ENCODE measurements at regions not wholly inside any gene's neighbourhood (a gene's known extent, or its start where the extent isn't known, plus 50 kb on each side); places are given as distances from the start of the nearest gene placed in this dataset.

GRCh38 chr18:34028324-34028723 lies 196.4 kb downstream of the NOL4 start:
- no peaks in the 10 kb centered on the region for H3K9me3 ChIP-seq
- no peak for DNase-seq
- no peak for ATAC-seq

GRCh38 chr18:34025191-34025801 lies 199.4 kb downstream of the NOL4 start:
- Histone ChIP-seq H3K27ac (no peak overlapping the region), H3K36me3 (replicated peaks in 1 of 2; ENCODE audit: insufficient read depth in 1 of 2, low read depth in 2 of 2) (no peaks in the 10 kb centered on the region), H3K27me3 (peaks cover 0 to 2% of the 10 kb centered on the region in 2 donors), H3K4me1 (no peaks in the 10 kb centered on the region), H3K9me3 (no peaks in the 10 kb centered on the region), H3K4me3 (no peak overlapping the region)
- 71 to 93% methylated on average over 1 of the region's 1 CpG for WGBS, 2 donors
- TF ChIP-seq POLR2A (IDR thresholded peaks at IDR 0.05) = no peak
- TF ChIP-seq CTCF (IDR thresholded peaks at IDR 0.05) = no peak
- ATAC-seq = no peak
- no peak for DNase-seq
- intact Hi-C loops (cut with DNase I) = no loop called here

More at GRCh38 chr18:34028324-34028723, 196.4 kb downstream of the NOL4 start:
- no peaks in the 10 kb centered on the region for H3K27me3 ChIP-seq
- H3K4me1 ChIP-seq = no peaks in the 10 kb centered on the region
- H3K4me3 ChIP-seq = no peak overlapping the region
- TF ChIP-seq CTCF (IDR thresholded peaks at IDR 0.05) = no peak
- no peak for TF ChIP-seq POLR2A (IDR thresholded peaks at IDR 0.05)
- 93 to 94% methylated on average over 2 of the region's 2 CpGs for WGBS, 2 donors
- no peak overlapping the region for H3K27ac ChIP-seq
- intact Hi-C loops (cut with DNase I) = no loop called here
- no peaks in the 10 kb centered on the region for H3K36me3 ChIP-seq (replicated peaks in 1 of 2; ENCODE audit: insufficient read depth in 1 of 2, low read depth in 2 of 2)

- Histone ChIP-seq H3K36me3 (replicated peaks in 1 of 2; ENCODE audit: insufficient read depth in 1 of 2, low read depth in 2 of 2) (no peaks in the 10 kb centered on the region), H3K4me1 (no peaks in the 10 kb centered on the region), H3K9me3 (no peaks in the 10 kb centered on the region), H3K27ac (no peak overlapping the region), H3K27me3 (peaks cover 0 to 2% of the 10 kb centered on the region in 2 donors), H3K4me3 (no peak overlapping the region)
- DNase-seq (no peak), ATAC-seq (no peak)
- TF ChIP-seq CTCF (IDR thresholded peaks at IDR 0.05) (no peak), POLR2A (IDR thresholded peaks at IDR 0.05) (no peak)
- intact Hi-C loops (cut with DNase I) = no loop called here
- 56 to 57% methylated on average over 4 of the region's 4 CpGs for WGBS, 2 donors
These were observed 201.2 kb downstream of the NOL4 start for GRCh38 chr18:34023471-34023870.

GRCh38 chr18:34018336-34018735 lies 206.4 kb downstream of the NOL4 start:
- Histone ChIP-seq H3K4me1 (no peaks in the 10 kb centered on the region), H3K36me3 (replicated peaks in 1 of 2; ENCODE audit: insufficient read depth in 1 of 2, low read depth in 2 of 2) (no peaks in the 10 kb centered on the region), H3K4me3 (no peak overlapping the region), H3K9me3 (no peaks in the 10 kb centered on the region), H3K27me3 (peaks cover 0 to 2% of the 10 kb centered on the region in 2 donors), H3K27ac (no peak overlapping the region)
- no peak for TF ChIP-seq POLR2A (IDR thresholded peaks at IDR 0.05)
- no peak for TF ChIP-seq CTCF (IDR thresholded peaks at IDR 0.05)
- DNase-seq = no peak
- no peak for ATAC-seq
- intact Hi-C loops (cut with DNase I) = no loop called here
- 90 to 94% methylated on average over 1 of the region's 1 CpG for WGBS, 2 donors

- ATAC-seq (no peak), DNase-seq (no peak)
- H3K27ac ChIP-seq = no peak overlapping the region
- no peak overlapping the region for H3K4me3 ChIP-seq
- 17 to 31% methylated on average over 1 of the region's 1 CpG for WGBS, 2 donors
- no peaks in the 10 kb centered on the region for H3K27me3 ChIP-seq
- TF ChIP-seq POLR2A (IDR thresholded peaks at IDR 0.05) (no peak), CTCF (IDR thresholded peaks at IDR 0.05) (no peak)
- no peaks in the 10 kb centered on the region for H3K4me1 ChIP-seq
- intact Hi-C loops (cut with DNase I) = no loop called here
- H3K36me3 ChIP-seq (replicated peaks in 1 of 2; ENCODE audit: insufficient read depth in 1 of 2, low read depth in 2 of 2) = no peaks in the 10 kb centered on the region
- H3K9me3 ChIP-seq = no peaks in the 10 kb centered on the region
These were observed 221.0 kb downstream of the NOL4 start for GRCh38 chr18:34003687-34004086.

Measured in body of pancreas (tissue), 4 donors.